ENCODE measurements at regions not wholly inside any gene's neighbourhood (a gene's known extent, or its start where the extent isn't known, plus 50 kb on each side); places are given as distances from the start of the nearest gene placed in this dataset.

- no peak overlapping the region for H3K9ac ChIP-seq (ENCODE audit: low read length)
- no peaks in the 10 kb centered on the region for H3K79me2 ChIP-seq (ENCODE audit: insufficient read depth, low read length)
- ChIA-PET RAD21 (ENCODE audit: low non-redundant PET in 1 of 2, low total read pairs in 2 of 2, uncharacterized antibody in 2 of 2, unreplicated experiment in 2 of 2) (no interaction called here), POLR2A (no interaction called here), CTCF (no interaction called here)
- no TSS peak for BruUV-seq (replicated peaks)
- intact Hi-C loops (cut with micrococcal nuclease) = no loop called here
- DNase-seq (ENCODE audit: low read depth, low spot score) = no peak
- no peaks in the 10 kb centered on the region for H4K20me1 ChIP-seq (ENCODE audit: insufficient read depth)
- H3K4me3 ChIP-seq (replicated peaks in 1 of 2; ENCODE audit: low read depth in 1 of 2, low read length in 2 of 2) = no peak overlapping the region
- no peaks in the 10 kb centered on the region; a peak in 1 of 4 replicates for H3K9me3 ChIP-seq (ENCODE audit: control insufficient read depth in 1 of 2, insufficient read depth in 1 of 2, low read depth in 1 of 2, low read length in 2 of 2)
- H2AFZ ChIP-seq (ENCODE audit: low read depth, low read length, poor library complexity, severe bottlenecking) = no peak overlapping the region
- no peaks in the 10 kb centered on the region for H3K9me2 ChIP-seq (ENCODE audit: insufficient read depth)
- no peaks in the 10 kb centered on the region for H3K36me3 ChIP-seq (ENCODE audit: control insufficient read depth in 1 of 2, insufficient read depth in 2 of 2, low read length in 2 of 2)
- no peak overlapping the region for H3K27ac ChIP-seq (ENCODE audit: low read depth, low read length)
- H3K4me2 ChIP-seq (ENCODE audit: low read length) = no peak overlapping the region
- TF ChIP-seq CBX3 (IDR thresholded peaks at IDR 0.05; ENCODE audit: low read depth) = no peak
- TF ChIP-seq EGR1 (IDR thresholded peaks at IDR 0.05; ENCODE audit: low read depth) = no peak
- TF ChIP-seq, protein P1, sequence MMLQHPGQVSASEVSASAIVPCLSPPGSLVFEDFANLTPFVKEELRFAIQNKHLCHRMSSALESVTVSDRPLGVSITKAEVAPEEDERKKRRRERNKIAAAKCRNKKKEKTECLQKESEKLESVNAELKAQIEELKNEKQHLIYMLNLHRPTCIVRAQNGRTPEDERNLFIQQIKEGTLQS (IDR thresholded peaks at IDR 0.05) = no peak
- TF ChIP-seq EZH2 (IDR thresholded peaks at IDR 0.05) = no peak
- TF ChIP-seq FOSL1 (IDR thresholded peaks at IDR 0.05; ENCODE audit: low read depth) = no peak
- TF ChIP-seq POLR2A (IDR thresholded peaks at IDR 0.05; ENCODE audit: borderline replicate concordance, extremely low read depth, insufficient read depth, insufficient read length) = no peak
- TF ChIP-seq SIN3A (IDR thresholded peaks at IDR 0.05; ENCODE audit: low read depth) = no peak
- no peak for TF ChIP-seq ZNF274 (IDR thresholded peaks at IDR 0.05; ENCODE audit: low read depth, low read length)
- TF ChIP-seq, protein P2, sequence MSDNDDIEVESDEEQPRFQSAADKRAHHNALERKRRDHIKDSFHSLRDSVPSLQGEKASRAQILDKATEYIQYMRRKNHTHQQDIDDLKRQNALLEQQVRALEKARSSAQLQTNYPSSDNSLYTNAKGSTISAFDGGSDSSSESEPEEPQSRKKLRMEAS (IDR thresholded peaks at IDR 0.05) = no peak
- no peak for TF ChIP-seq JUND (IDR thresholded peaks at IDR 0.05)
- no peak for TF ChIP-seq POLR2AphosphoS5 (IDR thresholded peaks at IDR 0.05; ENCODE audit: low read depth, low read length)
- TF ChIP-seq SP1 (IDR thresholded peaks at IDR 0.05; ENCODE audit: low read depth) = no peak
- TF ChIP-seq CEBPB (IDR thresholded peaks at IDR 0.05; ENCODE audit: low read depth) = no peak
- TF ChIP-seq ELF1 (IDR thresholded peaks at IDR 0.05; ENCODE audit: borderline replicate concordance, low read depth) = no peak
- TF ChIP-seq YY1 (IDR thresholded peaks at IDR 0.05; ENCODE audit: extremely low read depth, insufficient replicate concordance, low read depth, low read length) = no peak
- TF ChIP-seq RAD21 (IDR thresholded peaks at IDR 0.05; ENCODE audit: low read depth) = no peak
- no peak for TF ChIP-seq ZFX (IDR thresholded peaks at IDR 0.05)
- H3K27me3 ChIP-seq (ENCODE audit: insufficient read depth, low read length) = no peaks in the 10 kb centered on the region
- H3K4me1 ChIP-seq (ENCODE audit: control insufficient read depth in 1 of 2, insufficient read depth in 2 of 2, low read length in 2 of 2) = no peaks in the 10 kb centered on the region
- ATAC-seq = no peak
Observed at GRCh38 chr11:70725739-70726138, 327.4 kb downstream of the CTTN start.
